Astrocyte of the spinal cord (primary cell): ENCODE measurements at regions not wholly inside any gene's neighbourhood (a gene's known extent, or its start where the extent isn't known, plus 50 kb on each side); places are given as distances from the start of the nearest gene placed in this dataset.

Source experiments
- DNase-seq: peaks from one replicate; pipeline ENCODE4 v3.0.0; 2011; ENCODE audit warnings: low read depth, low spot score
- H3K4me3 ChIP-seq: 2 replicates; pipeline ENCODE4 v1.5.1; 2011; ENCODE audit warnings: low read depth, mild to moderate bottlenecking, low read length, moderate library complexity
- in situ Hi-C: cut with HindIII; loops from 2 replicates; pipeline ENCODE4 v1.10.0; 2017; ENCODE audit warnings: low sequenced_read_pairs
- TF ChIP-seq, protein P1 (sequence below): IDR thresholded peaks from 2 replicates; pipeline ENCODE4 v1.5.1; 2012; ENCODE audit warnings: low read depth, mild to moderate bottlenecking, low read length, inconsistent platforms

DNA sequence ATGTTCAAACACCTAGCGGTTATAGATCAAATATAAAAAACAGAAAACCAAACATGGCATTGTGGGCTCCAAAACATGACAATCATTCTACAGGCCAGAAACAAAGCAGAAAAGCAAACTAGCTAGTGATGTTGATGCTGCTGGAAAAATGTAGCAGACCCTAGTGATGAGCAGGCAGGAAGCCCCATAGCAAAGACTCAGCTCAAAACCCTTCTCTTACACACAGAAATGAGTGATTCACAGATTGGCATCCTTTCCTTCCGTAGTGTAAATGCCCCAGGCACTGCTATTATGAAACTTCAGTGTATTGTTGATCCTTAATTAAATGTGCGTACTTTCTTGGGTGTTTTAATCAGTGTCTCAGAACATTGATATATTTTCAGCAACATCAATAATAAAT is 425.1 kb downstream of the UTRN start:
- H3K4me3 ChIP-seq, result no peak overlapping the region
- TF ChIP-seq, protein P1, sequence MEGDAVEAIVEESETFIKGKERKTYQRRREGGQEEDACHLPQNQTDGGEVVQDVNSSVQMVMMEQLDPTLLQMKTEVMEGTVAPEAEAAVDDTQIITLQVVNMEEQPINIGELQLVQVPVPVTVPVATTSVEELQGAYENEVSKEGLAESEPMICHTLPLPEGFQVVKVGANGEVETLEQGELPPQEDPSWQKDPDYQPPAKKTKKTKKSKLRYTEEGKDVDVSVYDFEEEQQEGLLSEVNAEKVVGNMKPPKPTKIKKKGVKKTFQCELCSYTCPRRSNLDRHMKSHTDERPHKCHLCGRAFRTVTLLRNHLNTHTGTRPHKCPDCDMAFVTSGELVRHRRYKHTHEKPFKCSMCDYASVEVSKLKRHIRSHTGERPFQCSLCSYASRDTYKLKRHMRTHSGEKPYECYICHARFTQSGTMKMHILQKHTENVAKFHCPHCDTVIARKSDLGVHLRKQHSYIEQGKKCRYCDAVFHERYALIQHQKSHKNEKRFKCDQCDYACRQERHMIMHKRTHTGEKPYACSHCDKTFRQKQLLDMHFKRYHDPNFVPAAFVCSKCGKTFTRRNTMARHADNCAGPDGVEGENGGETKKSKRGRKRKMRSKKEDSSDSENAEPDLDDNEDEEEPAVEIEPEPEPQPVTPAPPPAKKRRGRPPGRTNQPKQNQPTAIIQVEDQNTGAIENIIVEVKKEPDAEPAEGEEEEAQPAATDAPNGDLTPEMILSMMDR, result no peak
- in situ Hi-C loops, result no loop called here
- DNase-seq, result peak; percentile 76

- DNase-seq, result no peak
- no peak overlapping the region for H3K4me3 ChIP-seq
- TF ChIP-seq, protein P1, result no peak
- in situ Hi-C loops, result no loop called here
Observed at GRCh38 chr6:144711661-144712060, 426.5 kb downstream of the UTRN start.

- no peak for DNase-seq
- TF ChIP-seq, protein P1, result no peak
- in situ Hi-C loops, result no loop called here
- H3K4me3 ChIP-seq, result no peak overlapping the region
Observed at GRCh38 chr6:144712541-144712940, 427.4 kb downstream of the UTRN start.

- no peak overlapping the region for H3K4me3 ChIP-seq
- TF ChIP-seq, protein P1, result no peak
- no peak for DNase-seq
- in situ Hi-C loops, result no loop called here
Observed at GRCh38 chr6:144714021-144714712, 429.0 kb downstream of the UTRN start.

GRCh38 chr6:144715344-144715743 is 430.2 kb downstream of the UTRN start:
- in situ Hi-C loops, result no loop called here
- TF ChIP-seq, protein P1, result no peak
- no peak for DNase-seq
- no peak overlapping the region for H3K4me3 ChIP-seq

GRCh38 chr6:144718431-144718830 is 433.3 kb downstream of the UTRN start:
- DNase-seq, result no peak
- in situ Hi-C loops, result no loop called here
- TF ChIP-seq, protein P1, result no peak
- no peak overlapping the region for H3K4me3 ChIP-seq

DNA sequence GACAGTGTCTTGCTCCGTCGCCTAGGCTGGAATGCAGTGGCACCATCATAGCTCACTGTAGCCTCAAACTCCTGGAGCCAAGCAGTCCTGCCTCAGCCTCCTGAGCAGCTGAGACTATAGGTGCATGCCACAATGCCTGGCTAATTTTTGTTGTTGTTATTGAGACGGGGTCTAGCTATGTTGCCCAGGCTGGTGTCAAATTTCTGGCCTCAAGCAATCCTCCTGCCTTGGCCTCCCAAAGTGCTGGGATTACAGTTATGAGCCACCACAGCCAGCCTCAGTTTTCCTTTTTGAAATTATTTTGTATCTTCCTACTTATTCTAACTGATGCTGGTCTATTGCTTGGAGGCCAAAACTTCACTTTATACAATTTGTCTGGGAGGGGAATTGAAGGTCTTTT is 436.1 kb downstream of the UTRN start:
- in situ Hi-C loops, result no loop called here
- TF ChIP-seq, protein P1, result no peak
- H3K4me3 ChIP-seq, result no peak overlapping the region
- no peak for DNase-seq
